Psoas muscle (tissue), 7 donors: ENCODE measurements at regions not wholly inside any gene's neighbourhood (a gene's known extent, or its start where the extent isn't known, plus 50 kb on each side); places are given as distances from the start of the nearest gene placed in this dataset.

Source experiments
- ATAC-seq, 4 donors: fragments of 200-7000 bp; cut with Tn5 transposase; one replicate each; pipeline ENCODE4 v1.9.1; 2020; ENCODE audit warnings: moderate library complexity in 3 of 4, mild to moderate bottlenecking in 2 of 4
- DNase-seq, 2 donors: peaks; one replicate each; pipeline ENCODE4 v3.0.0-alpha.2; 2020
- H3K27ac ChIP-seq: fragments of 200-600 bp; one replicate; pipeline ENCODE4 v1.8.0; 2022
- H3K27me3 ChIP-seq, 3 donors: fragments of 200-600 bp in 1 of 3; one replicate each; pipeline versions ENCODE4 v1.6.1 to v1.8.0; 2013 to 2022; ENCODE audit warnings: low read length in 2 of 3, mild to moderate bottlenecking in 2 of 3, moderate library complexity in 1 of 3; ENCODE audit not compliant: insufficient read depth in 3 of 3
- H3K36me3 ChIP-seq, 2 donors: fragments of 200-600 bp in 1 of 2; one replicate each; pipeline versions ENCODE4 v1.6.1 to v1.8.0; 2013 to 2022; ENCODE audit warnings: low read depth in 1 of 2, mild to moderate bottlenecking in 1 of 2, moderate library complexity in 1 of 2; ENCODE audit not compliant: insufficient read depth in 1 of 2
- H3K4me1 ChIP-seq: fragments of 200-600 bp; one replicate; pipeline ENCODE4 v1.8.0; 2022
- H3K4me3 ChIP-seq: fragments of 200-600 bp; one replicate; pipeline ENCODE4 v1.8.0; 2022; ENCODE audit warnings: mild to moderate bottlenecking
- H3K9me3 ChIP-seq: fragments of 200-600 bp; one replicate; pipeline ENCODE4 v1.8.0; 2022
- WGBS, 3 donors: extraction: QIAGEN DNeasy Blood & Tissue Kit; methylation state at CpG; one replicate each; pipeline versions ENCODE4 v1.1.6 to v1.1.7; 2013; 5-methylcytosine and 5-hydroxymethylcytosine counted together
- intact Hi-C, 2 donors: fragments of 100-400 bp; cut with DNase I; formaldehyde crosslinking; loops; one replicate each; pipeline versions ENCODE4 v1.11.0 to v1.14.2; 2022
- TF ChIP-seq, protein P1 (sequence below): fragments of 200-600 bp; IDR thresholded peaks from one replicate; pipeline ENCODE4 v1.8.0; 2022; ENCODE audit warnings: antibody characterized with exemption
- donor health status: healthy with polysubstance abuse.
- donor health status: DM: no; HTN: no; CAD: no; lungs with moderate emphysema.
- donor health status: Bipolar disorder and iron deficiency.
- donor health status: healthy.
- donor health status: DM: yes; HTN: yes; CAD: no.
- donor health status: DM: no; HTN: no; CAD: no.
- donor health status: DM: yes; HTN: yes; CAD: no.

DNA sequence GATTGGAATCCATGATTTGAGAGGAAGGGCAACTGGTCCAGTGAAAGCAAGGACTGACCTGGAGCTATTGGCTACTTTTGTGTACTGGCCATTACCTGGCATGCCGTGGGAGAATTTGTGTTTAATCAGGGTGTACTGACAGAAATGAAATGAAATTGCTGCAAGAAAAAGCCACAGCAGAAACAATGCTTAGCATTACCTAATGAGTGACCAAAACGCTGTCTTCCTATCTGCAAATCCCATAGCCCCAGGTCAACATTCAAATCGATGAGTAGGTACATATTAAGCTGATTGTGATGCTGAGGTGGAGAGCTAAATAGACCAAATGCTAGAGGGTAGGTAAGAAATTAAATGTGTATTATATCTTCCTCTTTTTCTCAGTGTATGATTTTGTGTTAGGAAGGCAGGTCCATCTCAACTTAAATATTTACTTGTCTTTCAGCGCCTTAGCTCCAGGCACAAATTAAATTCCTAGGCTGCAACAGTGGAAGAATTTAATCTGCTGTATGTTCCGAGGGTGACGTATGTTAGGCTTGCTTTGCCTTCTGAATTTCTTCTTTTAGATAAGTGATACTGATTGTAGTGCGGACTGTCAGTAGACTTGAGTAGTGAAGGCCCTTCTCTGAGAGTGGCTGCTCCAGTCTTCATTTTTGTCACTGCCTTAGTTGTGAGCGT lies 331.1 kb downstream of the SV2B start:
- 84 to 93% (median 90%) methylated on average over 8 of the region's 8 CpGs for WGBS, 3 donors

GRCh38 chr15:91435113-91435512 lies 335.1 kb downstream of the SV2B start:
- Histone ChIP-seq H3K27me3 (no peaks in the 10 kb centered on the region), H3K4me3 (no peak overlapping the region), H3K36me3 (no peaks in the 10 kb centered on the region), H3K4me1 (no peaks in the 10 kb centered on the region), H3K27ac (no peak overlapping the region), H3K9me3 (peaks cover 3% of the 10 kb centered on the region)
- no peak for DNase-seq
- intact Hi-C loops: no loop called here
- 73 to 83% (median 77%) methylated on average over 2 of the region's 2 CpGs for WGBS, 3 donors
- no peak for ATAC-seq
- TF ChIP-seq, protein P1, sequence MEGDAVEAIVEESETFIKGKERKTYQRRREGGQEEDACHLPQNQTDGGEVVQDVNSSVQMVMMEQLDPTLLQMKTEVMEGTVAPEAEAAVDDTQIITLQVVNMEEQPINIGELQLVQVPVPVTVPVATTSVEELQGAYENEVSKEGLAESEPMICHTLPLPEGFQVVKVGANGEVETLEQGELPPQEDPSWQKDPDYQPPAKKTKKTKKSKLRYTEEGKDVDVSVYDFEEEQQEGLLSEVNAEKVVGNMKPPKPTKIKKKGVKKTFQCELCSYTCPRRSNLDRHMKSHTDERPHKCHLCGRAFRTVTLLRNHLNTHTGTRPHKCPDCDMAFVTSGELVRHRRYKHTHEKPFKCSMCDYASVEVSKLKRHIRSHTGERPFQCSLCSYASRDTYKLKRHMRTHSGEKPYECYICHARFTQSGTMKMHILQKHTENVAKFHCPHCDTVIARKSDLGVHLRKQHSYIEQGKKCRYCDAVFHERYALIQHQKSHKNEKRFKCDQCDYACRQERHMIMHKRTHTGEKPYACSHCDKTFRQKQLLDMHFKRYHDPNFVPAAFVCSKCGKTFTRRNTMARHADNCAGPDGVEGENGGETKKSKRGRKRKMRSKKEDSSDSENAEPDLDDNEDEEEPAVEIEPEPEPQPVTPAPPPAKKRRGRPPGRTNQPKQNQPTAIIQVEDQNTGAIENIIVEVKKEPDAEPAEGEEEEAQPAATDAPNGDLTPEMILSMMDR: no peak

More for the DNA sequence above, 331.1 kb downstream of the SV2B start:
- Histone ChIP-seq H3K27me3 (peaks cover 0 to 4% (median 0%) of the 10 kb centered on the region in 3 donors), H3K36me3 (no peaks in the 10 kb centered on the region), H3K27ac (no peak overlapping the region), H3K4me3 (no peak overlapping the region), H3K4me1 (no peaks in the 10 kb centered on the region), H3K9me3 (no peaks in the 10 kb centered on the region)
- DNase-seq (no peak), ATAC-seq (no peak)
- TF ChIP-seq, protein P1: no peak
- intact Hi-C loops: loop anchor here in 1 of 2 donors (5.0 kb wide), 1 partner anchor 36 kb away; no protein-coding TSS in a partner anchor

DNA sequence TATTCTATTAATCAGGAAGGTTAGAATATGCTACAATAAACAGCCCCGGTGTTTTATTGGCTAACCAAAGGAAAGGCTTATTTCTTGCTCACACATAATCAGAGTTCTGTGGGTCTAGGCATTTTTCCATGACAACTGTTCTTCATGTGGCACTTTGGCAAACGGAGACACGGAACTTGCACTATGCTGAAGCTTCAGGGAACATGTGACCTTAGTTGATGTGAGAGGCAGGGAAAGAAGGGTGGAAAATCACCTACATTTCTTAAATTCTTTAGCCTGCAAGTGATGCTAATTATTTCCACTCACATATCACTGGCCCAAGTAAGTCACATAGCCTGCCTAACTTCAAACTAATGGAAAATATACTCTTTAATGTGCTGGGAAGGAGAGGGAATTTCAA lies 344.6 kb downstream of the SV2B start:
- TF ChIP-seq, protein P1: no peak
- ATAC-seq (no peak), DNase-seq (no peak)
- H3K4me3 ChIP-seq: no peak overlapping the region
- intact Hi-C loops: no loop called here
- peaks cover 10% of the 10 kb centered on the region for H3K9me3 ChIP-seq
- H3K4me1 ChIP-seq: no peaks in the 10 kb centered on the region
- H3K36me3 ChIP-seq: no peaks in the 10 kb centered on the region
- no peaks in the 10 kb centered on the region for H3K27me3 ChIP-seq
- 38 to 65% (median 57%) methylated on average over 3 of the region's 3 CpGs for WGBS, 3 donors
- H3K27ac ChIP-seq: no peak overlapping the region

- Histone ChIP-seq H3K27ac (no peak overlapping the region), H3K4me3 (no peak overlapping the region), H3K4me1 (no peaks in the 10 kb centered on the region), H3K9me3 (peaks cover 7% of the 10 kb centered on the region), H3K36me3 (no peaks in the 10 kb centered on the region), H3K27me3 (no peaks in the 10 kb centered on the region)
- intact Hi-C loops: no loop called here
- DNase-seq (no peak), ATAC-seq (no peak)
- 42 to 45% (median 44%) methylated on average over 3 of the region's 3 CpGs for WGBS, 3 donors
- TF ChIP-seq, protein P1: no peak
These were observed 345.7 kb downstream of the SV2B start for GRCh38 chr15:91445695-91446228.
